IMR-90 (cell line): ENCODE measurements at regions not wholly inside any gene's neighbourhood (a gene's known extent, or its start where the extent isn't known, plus 50 kb on each side); places are given as distances from the start of the nearest gene placed in this dataset.

Experiments
- ATAC-seq: fragments of 200-7000 bp; cut with Tn5 transposase; 2 replicates; pipeline ENCODE4 v1.9.1; 2020; ENCODE audit warnings: low read depth, mild to moderate bottlenecking, moderate library complexity
- BruUV-seq: library from RNA; stranded (reverse); fragments of 400-500 nt; replicated peaks from 2 replicates; lab custom pipeline; 2021; lab: Mats Ljungman, UMichigan
- CTCF ChIA-PET: fragments of 300-600 bp; formaldehyde crosslinking; extraction: SDS; loops from one replicate; lab custom pipeline; 2021; ENCODE audit warnings: antibody characterized with exemption; lab: Yijun Ruan, JAX
- POLR2A ChIA-PET: fragments of 300-600 bp; sonication (Branson Sonifier 250); formaldehyde crosslinking; loops from one replicate; lab custom pipeline; 2022; ENCODE audit warnings: antibody characterized with exemption; ENCODE audit not compliant: unreplicated experiment; lab: Charles Lee
- DNase-seq: peaks from one replicate; pipeline ENCODE4 v3.0.0; 2013
- H2AFZ ChIP-seq: replicated peaks from 2 replicates; pipeline ENCODE3; 2013; ENCODE audit warnings: low read length, mild to moderate bottlenecking; ENCODE audit not compliant: poor library complexity
- H2AK5ac ChIP-seq: 2 replicates; pipeline ENCODE4 v1.6.1; 2013; ENCODE audit warnings: low read depth, low read length, inconsistent platforms
- H2AK9ac ChIP-seq: replicated peaks from 2 replicates; pipeline ENCODE3; 2013; ENCODE audit warnings: mild to moderate bottlenecking, low read depth, low read length, moderate library complexity; ENCODE audit not compliant: poor library complexity
- H2BK120ac ChIP-seq: 2 replicates; pipeline ENCODE4 v1.6.1; 2013; ENCODE audit warnings: low read depth, low read length, inconsistent platforms
- H2BK15ac ChIP-seq: 3 replicates; pipeline ENCODE4 v1.6.1; 2013; ENCODE audit warnings: low read depth, low read length, inconsistent platforms
- H2BK20ac ChIP-seq: 2 replicates; pipeline ENCODE4 v1.6.1; 2013; ENCODE audit warnings: low read depth, mild to moderate bottlenecking, inconsistent platforms, low read length, moderate library complexity
- H2BK5ac ChIP-seq: 2 replicates; pipeline ENCODE4 v1.6.1; 2013; ENCODE audit warnings: mild to moderate bottlenecking, low read depth, low read length, inconsistent platforms; ENCODE audit not compliant: poor library complexity, severe bottlenecking
- H3K14ac ChIP-seq: replicated peaks from 2 replicates; pipeline ENCODE4 v1.6.1; 2013; ENCODE audit warnings: low read depth, low read length, inconsistent platforms
- H3K18ac ChIP-seq: 2 replicates; pipeline ENCODE4 v1.6.1; 2013; ENCODE audit warnings: low read depth, low read length, control low read depth
- H3K23ac ChIP-seq: 2 replicates; pipeline ENCODE4 v1.6.1; 2013; ENCODE audit warnings: low read depth, low read length, inconsistent platforms
- H3K27ac ChIP-seq: 2 replicates; pipeline ENCODE4 v1.5.1; 2013; ENCODE audit warnings: mild to moderate bottlenecking, control low read depth, low read length; ENCODE audit not compliant: insufficient read depth
- H3K27me3 ChIP-seq: 2 replicates; pipeline ENCODE4 v1.6.1; 2013; ENCODE audit warnings: low read length; ENCODE audit not compliant: control insufficient read depth, insufficient read depth
- H3K36me3 ChIP-seq: 2 replicates; pipeline ENCODE4 v1.6.1; 2013; ENCODE audit warnings: low read length, mixed read lengths; ENCODE audit not compliant: control insufficient read depth, insufficient read depth
- H3K4ac ChIP-seq: 2 replicates; pipeline ENCODE4 v1.6.1; 2013; ENCODE audit warnings: low read depth, low read length, inconsistent platforms
- H3K4me1 ChIP-seq: 2 replicates; pipeline ENCODE4 v1.6.1; 2013; ENCODE audit warnings: low read length, mixed read lengths; ENCODE audit not compliant: control insufficient read depth, insufficient read depth
- H3K4me2 ChIP-seq: 2 replicates; pipeline ENCODE4 v1.6.1; 2013; ENCODE audit warnings: low read depth, mild to moderate bottlenecking, control low read depth, low read length, moderate library complexity
- H3K4me3 ChIP-seq: 2 replicates; pipeline ENCODE4 v1.5.1; 2013; ENCODE audit warnings: low read depth, mild to moderate bottlenecking, control low read depth, low read length, moderate library complexity; ENCODE audit not compliant: insufficient read depth
- H3K56ac ChIP-seq: 2 replicates; pipeline ENCODE4 v1.6.1; 2013; ENCODE audit warnings: low read length, inconsistent platforms; ENCODE audit not compliant: insufficient read depth; ENCODE audit errors: extremely low read depth
- H3K79me1 ChIP-seq, 2 experiments: 2 replicates each; pipeline ENCODE4 v1.6.1; 2013; ENCODE audit warnings: low read length in 2 of 2, inconsistent platforms in 1 of 2, low read depth in 1 of 2
- H3K9ac ChIP-seq: 2 replicates; pipeline ENCODE4 v1.6.1; 2013; ENCODE audit warnings: low read depth, low read length, control low read depth
- H3K9me1 ChIP-seq: 2 replicates; pipeline ENCODE4 v1.6.1; 2013; ENCODE audit warnings: low read length, inconsistent platforms; ENCODE audit not compliant: insufficient read depth
- H3K9me3 ChIP-seq: 2 replicates; pipeline ENCODE4 v1.6.1; 2013; ENCODE audit warnings: low read length; ENCODE audit not compliant: control insufficient read depth, insufficient read depth
- H4K20me1 ChIP-seq: 2 replicates; pipeline ENCODE4 v1.6.1; 2013; ENCODE audit warnings: low read length, inconsistent platforms; ENCODE audit not compliant: insufficient read depth
- H4K5ac ChIP-seq: 2 replicates; pipeline ENCODE4 v1.6.1; 2013; ENCODE audit warnings: mild to moderate bottlenecking, low read depth, low read length, control low read depth
- H4K8ac ChIP-seq, 2 experiments: 2 replicates each; pipeline ENCODE4 v1.6.1; 2013; ENCODE audit warnings: low read depth in 2 of 2, low read length in 2 of 2, control low read depth in 1 of 2, inconsistent platforms in 1 of 2
- H4K91ac ChIP-seq: 2 replicates; pipeline ENCODE4 v1.6.1; 2013; ENCODE audit warnings: low read depth, low read length, inconsistent platforms; ENCODE audit not compliant: insufficient read depth
- CEBPB ChIP-seq: IDR thresholded peaks from 2 replicates; pipeline ENCODE4 v1.6.1; 2012; ENCODE audit warnings: low read depth, low read length, improper control_type of control experiment
- POLR2A ChIP-seq: IDR thresholded peaks from 2 replicates; pipeline ENCODE4 v1.6.1; 2012; ENCODE audit warnings: mild to moderate bottlenecking, low read depth, low read length
- WGBS, 2 experiments: methylation state at CpG; one replicate each; pipeline versions ENCODE4 v1.1.5 to v1.1.7; 2013; ENCODE audit warnings: missing lambda C conversion rate in 2 of 2; ENCODE audit not compliant: insufficient read length in 1 of 2; ENCODE audit errors: extremely low coverage in 2 of 2; 5-methylcytosine and 5-hydroxymethylcytosine counted together
- dilution Hi-C: fragments of 300-500 bp; cut with HindIII; formaldehyde crosslinking; loops from one replicate; pipeline ENCODE4 v1.14.3; 2018; ENCODE audit warnings: low sequenced_read_pairs; ENCODE audit not compliant: unreplicated experiment
- in situ Hi-C: fragments of 300-500 bp; cut with MboI; formaldehyde crosslinking; loops from 3 replicates; pipeline ENCODE4 v1.14.3; 2019; ENCODE audit warnings: low sequenced_read_pairs, inconsistent platforms, mixed read lengths
- intact Hi-C: fragments of 100-400 bp; cut with micrococcal nuclease; formaldehyde crosslinking; loops from 2 replicates; pipeline ENCODE4 v1.10.0; 2022

DNA sequence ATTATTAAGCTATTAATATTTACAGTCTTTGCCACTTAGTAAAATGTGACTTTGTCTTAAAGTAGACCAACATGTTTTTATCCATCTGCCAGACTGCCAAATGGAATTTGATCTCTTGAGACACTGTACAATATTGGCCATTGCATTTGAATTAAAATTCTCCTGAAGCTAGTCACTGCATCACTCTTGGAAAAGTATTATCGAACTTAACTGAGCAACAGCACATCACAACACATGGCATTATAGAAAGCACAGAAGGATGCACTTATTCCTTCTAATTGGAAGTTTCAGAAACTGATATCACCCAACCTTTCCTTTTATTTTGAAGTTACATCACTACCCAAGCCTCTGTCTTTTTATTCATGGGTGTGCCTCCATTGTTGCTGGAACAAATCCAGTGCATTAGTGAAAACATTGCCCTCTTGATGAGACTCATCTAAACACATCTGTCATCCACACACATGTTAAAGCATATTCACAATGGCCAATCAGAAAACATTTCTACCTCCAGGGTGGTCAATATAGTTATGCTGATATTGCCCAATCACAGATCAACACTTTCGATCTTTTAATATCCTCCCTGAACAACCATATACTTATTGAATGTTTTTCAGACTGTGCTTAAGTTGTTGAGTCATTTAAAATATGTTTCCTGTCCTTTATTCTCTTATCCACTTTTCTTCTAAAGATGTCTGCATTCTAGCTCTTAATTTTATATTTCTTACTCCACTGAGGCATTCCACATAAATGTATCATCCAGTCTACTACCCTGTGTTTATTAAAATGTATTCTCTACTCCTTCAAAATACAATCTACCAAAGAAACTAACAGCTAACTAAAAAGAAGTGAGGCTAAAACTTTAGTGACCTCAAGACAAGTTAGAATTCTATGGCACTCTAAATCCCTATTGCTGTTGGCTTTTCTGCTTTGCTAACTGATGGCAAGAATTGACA lies 535.0 kb downstream of the RFPL4B start:
- H3K36me3 ChIP-seq, result no peaks in the 10 kb centered on the region
- peak overlapping the region; percentile 21; the same call in 1 of the 2 replicates for H2BK20ac ChIP-seq
- no peak overlapping the region for H2AK9ac ChIP-seq
- no peak overlapping the region for H3K23ac ChIP-seq
- H3K79me1 ChIP-seq, result no peaks in the 10 kb centered on the region
- no peak overlapping the region for H3K56ac ChIP-seq
- DNase-seq (peak; percentile 13), ATAC-seq (no peak)
- H3K4ac ChIP-seq, result no peak overlapping the region; the same call in 1 of the 2 replicates
- H3K9me3 ChIP-seq, result no peaks in the 10 kb centered on the region
- ChIA-PET CTCF (no interaction called here), POLR2A (interaction anchor here (0.5 kb wide), 1 partner anchor 42 kb away, joined by 3 read pairs; no protein-coding TSS in a partner anchor)
- no peak overlapping the region for H2BK5ac ChIP-seq
- no peak overlapping the region for H4K91ac ChIP-seq
- H2AK5ac ChIP-seq, result no peak overlapping the region
- dilution Hi-C loops, result no loop called here
- peak overlapping the region; percentile 24; the same call in 1 of the 2 replicates for H4K5ac ChIP-seq
- H3K27me3 ChIP-seq, result no peaks in the 10 kb centered on the region
- WGBS, 2 experiments, result no CpG with 5 or more reads among the region's 2 CpGs
- peaks cover 9% of the 10 kb centered on the region for H3K4me1 ChIP-seq
- BruUV-seq, result no TSS peak
- H4K8ac ChIP-seq, result peak overlapping the region in 1 of 2 experiments; percentile 22; a peak in 2 of 4 replicates
- H3K18ac ChIP-seq, result no peak overlapping the region
- H3K4me2 ChIP-seq, result no peak overlapping the region
- in situ Hi-C loops, result no loop called here
- H2BK120ac ChIP-seq, result peak overlapping the region; percentile 30; the same call in 1 of the 2 replicates
- no peaks in the 10 kb centered on the region for H4K20me1 ChIP-seq
- peaks cover 5% of the 10 kb centered on the region for H3K9me1 ChIP-seq
- intact Hi-C loops, result loop anchor here (10.0 kb wide), 1 partner anchor 533 kb away; no protein-coding TSS in a partner anchor
- H3K4me3 ChIP-seq, result no peak overlapping the region
- H2BK15ac ChIP-seq, result peak overlapping the region; percentile 62; the same call in 1 of the 3 replicates
- peak overlapping the region; percentile 21; the same call in 1 of the 2 replicates for H3K14ac ChIP-seq
- H2AFZ ChIP-seq, result no peak overlapping the region
- H3K27ac ChIP-seq, result no peak overlapping the region
- TF ChIP-seq CEBPB (peak; percentile 65), POLR2A (no peak)
- H3K9ac ChIP-seq, result no peak overlapping the region
